ENCODE measurements at regions not wholly inside any gene's neighbourhood (a gene's known extent, or its start where the extent isn't known, plus 50 kb on each side); places are given as distances from the start of the nearest gene placed in this dataset.

- no peak for TF ChIP-seq CTCF (IDR thresholded peaks at IDR 0.05; ENCODE audit: low read depth, low read length)
- no peak for DNase-seq (ENCODE audit: extremely low read depth, low read depth)
Measured at GRCh38 chr4:112842513-112842912, 205.6 kb downstream of the LARP7 start.

- DNase-seq (ENCODE audit: extremely low read depth, low read depth), result no peak
- no peak for TF ChIP-seq CTCF (IDR thresholded peaks at IDR 0.05; ENCODE audit: low read depth, low read length)
Measured at GRCh38 chr4:112845386-112845785, 204.1 kb upstream of the ANK2 start.

GRCh38 chr4:112847045-112847444 lies 202.4 kb upstream of the ANK2 start:
- TF ChIP-seq CTCF (IDR thresholded peaks at IDR 0.05; ENCODE audit: low read depth, low read length), result no peak
- DNase-seq (ENCODE audit: extremely low read depth, low read depth), result no peak

- DNase-seq (ENCODE audit: extremely low read depth, low read depth), result no peak
Measured at GRCh38 chr4:112847781-112848180, 201.7 kb upstream of the ANK2 start.

GRCh38 chr4:112848911-112849310 lies 200.5 kb upstream of the ANK2 start:
- DNase-seq (ENCODE audit: extremely low read depth, low read depth), result no peak
- no peak for TF ChIP-seq CTCF (IDR thresholded peaks at IDR 0.05; ENCODE audit: low read depth, low read length)

More at GRCh38 chr4:112847781-112848180, 201.7 kb upstream of the ANK2 start:
- no peak for TF ChIP-seq CTCF (IDR thresholded peaks at IDR 0.05; ENCODE audit: low read depth, low read length)

GRCh38 chr4:112852601-112853000 lies 196.9 kb upstream of the ANK2 start:
- no peak for TF ChIP-seq CTCF (IDR thresholded peaks at IDR 0.05; ENCODE audit: low read depth, low read length)

GRCh38 chr4:112853662-112854256 lies 195.7 kb upstream of the ANK2 start:
- peak; percentile 38 for TF ChIP-seq CTCF (IDR thresholded peaks at IDR 0.05; ENCODE audit: low read depth, low read length)
- no peak for DNase-seq (ENCODE audit: extremely low read depth, low read depth)

More at GRCh38 chr4:112852601-112853000, 196.9 kb upstream of the ANK2 start:
- no peak for DNase-seq (ENCODE audit: extremely low read depth, low read depth)
